HG02759 (cell line): ENCODE measurements at regions not wholly inside any gene's neighbourhood (a gene's known extent, or its start where the extent isn't known, plus 50 kb on each side); places are given as distances from the start of the nearest gene placed in this dataset.

ENCODE experiments used
- ATAC-seq: cut with Tn5 transposase; IDR thresholded peaks from one replicate; pipeline ENCODE4 v1.9.1; 2021; ENCODE audit warnings: mild to moderate bottlenecking, moderate library complexity; ENCODE audit not compliant: unreplicated experiment

DNA sequence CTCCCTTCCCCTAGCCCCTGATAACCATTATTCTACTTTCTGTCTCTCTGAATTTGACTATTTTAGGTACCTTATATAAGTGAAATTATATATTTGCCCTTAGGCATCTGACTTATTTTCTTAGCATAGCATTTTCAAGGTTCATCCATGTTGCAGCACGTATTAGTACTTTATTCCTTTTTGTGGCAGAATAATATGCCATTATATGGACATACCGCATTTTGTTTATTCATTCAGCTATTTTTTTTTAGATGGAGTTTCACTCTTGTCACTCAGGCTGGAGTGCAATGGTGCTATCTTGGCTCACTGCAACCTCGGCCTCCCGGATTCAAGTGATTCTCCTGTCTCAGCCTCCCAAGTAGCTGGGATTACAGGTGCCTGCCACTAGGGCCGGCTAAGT, 326.2 kb upstream of the PLXNA2 start:
- no peak for ATAC-seq

DNA sequence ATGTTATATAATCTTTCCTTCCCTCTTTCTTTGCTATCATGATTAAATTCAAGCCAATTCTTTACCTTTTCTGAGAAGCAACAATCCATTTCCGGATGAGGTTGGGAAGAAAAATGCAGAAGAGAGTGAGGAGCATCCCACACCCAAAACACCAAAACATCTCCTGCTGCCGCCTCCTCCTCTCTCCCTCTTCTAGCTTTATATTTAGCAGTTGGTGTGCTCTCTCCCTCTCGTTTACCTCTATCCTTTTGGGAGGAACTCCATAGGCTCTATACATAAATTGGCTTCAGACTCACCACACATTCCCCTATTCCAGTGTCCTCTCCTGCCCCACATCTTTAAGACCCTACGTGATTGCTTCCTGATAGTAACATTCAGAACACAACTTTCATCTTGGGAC, 332.2 kb upstream of the PLXNA2 start:
- no peak for ATAC-seq

DNA sequence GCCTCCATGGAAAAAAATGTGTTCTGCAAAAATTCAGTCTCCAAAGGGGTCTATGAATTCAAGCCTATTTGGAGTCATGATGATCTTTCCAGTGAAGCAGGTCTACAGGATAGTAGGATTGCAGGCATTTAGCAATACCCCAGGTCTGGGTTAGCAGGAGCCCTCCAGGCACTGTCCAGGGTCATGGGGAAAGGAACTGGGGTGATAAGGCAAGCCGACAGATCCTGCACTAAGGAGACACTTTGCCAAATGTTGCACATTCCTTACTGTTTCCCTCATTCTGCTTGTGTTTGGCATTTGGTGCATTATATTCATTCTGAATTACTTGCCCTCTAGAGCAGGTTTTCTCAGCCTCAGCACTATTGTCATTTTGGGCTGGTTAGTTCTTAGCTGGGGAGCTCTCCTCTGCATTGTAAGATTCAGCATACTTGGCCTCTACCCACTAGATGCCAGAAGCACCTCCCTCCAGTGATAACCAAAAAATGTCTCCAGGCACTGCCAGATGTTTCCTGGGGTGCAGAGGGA, 333.3 kb upstream of the PLXNA2 start:
- ATAC-seq, result no peak

DNA sequence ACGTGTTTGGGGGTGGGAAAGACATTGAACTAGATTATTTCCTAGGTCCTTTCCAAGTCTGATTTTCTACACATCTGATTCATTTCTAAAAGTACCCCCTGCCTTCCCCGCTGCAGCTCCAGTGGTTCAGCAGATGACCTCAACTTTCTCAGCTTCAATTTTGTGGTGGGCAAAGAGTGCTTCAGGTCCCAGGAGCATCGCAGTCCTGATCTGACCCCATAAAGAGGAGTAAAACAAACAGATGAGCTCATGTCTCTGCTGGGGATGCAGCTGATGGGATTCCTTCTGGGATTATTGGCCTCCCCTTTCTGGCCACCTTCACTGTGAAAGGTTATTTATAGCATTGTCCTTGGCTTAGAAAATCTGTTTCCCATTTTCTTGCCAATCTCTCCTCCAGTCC, 337.0 kb upstream of the PLXNA2 start:
- ATAC-seq, result no peak

GRCh38 chr1:208581667-208582066, 337.5 kb upstream of the PLXNA2 start:
- ATAC-seq, result no peak

- ATAC-seq, result no peak
Observed at GRCh38 chr1:208584167-208584755, 340.1 kb upstream of the PLXNA2 start.

DNA sequence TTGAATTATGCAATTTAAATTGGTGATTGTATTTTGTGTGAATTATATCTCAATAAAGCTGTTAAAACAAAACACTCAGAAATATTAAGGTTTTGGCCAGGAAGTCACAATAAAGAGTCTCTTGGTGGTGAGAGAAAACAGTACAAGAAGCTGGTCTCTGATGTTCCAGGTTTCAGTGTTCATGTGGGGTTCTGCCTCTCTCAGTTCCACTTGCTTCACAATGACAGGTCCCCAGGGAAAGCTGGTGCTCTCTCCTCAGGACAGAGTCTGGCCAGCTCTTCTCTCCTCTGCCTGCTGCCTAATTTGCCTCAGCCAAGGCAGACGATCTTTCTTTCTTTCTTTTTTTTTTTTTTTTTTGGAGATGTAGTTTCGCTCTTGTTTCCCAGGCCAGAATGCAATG, 342.9 kb upstream of the PLXNA2 start:
- peak; percentile 96 for ATAC-seq

GRCh38 chr1:208593306-208594006, 349.3 kb upstream of the PLXNA2 start:
- ATAC-seq, result no peak

- ATAC-seq, result no peak
Observed at GRCh38 chr1:208595236-208595635, 351.1 kb upstream of the PLXNA2 start.

DNA sequence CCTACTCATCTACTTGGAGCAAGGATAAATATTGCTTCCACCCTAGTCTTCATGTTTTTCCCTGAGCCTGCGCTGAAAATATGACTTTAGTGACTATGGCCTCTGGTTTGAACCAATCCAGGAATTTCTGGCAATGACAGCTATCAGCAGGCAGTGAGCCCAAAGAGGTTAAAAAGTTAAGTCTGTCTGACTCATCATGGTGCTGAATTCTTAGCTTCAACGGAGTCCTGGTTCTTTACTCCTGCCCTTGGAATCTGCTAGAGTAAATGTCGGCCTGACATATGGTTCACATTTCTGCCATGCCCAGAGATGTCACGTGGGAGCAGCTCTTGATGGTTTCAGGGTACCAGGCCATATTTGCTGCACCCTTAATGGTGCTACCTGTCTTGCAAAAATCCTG, 351.6 kb upstream of the PLXNA2 start:
- no peak for ATAC-seq

DNA sequence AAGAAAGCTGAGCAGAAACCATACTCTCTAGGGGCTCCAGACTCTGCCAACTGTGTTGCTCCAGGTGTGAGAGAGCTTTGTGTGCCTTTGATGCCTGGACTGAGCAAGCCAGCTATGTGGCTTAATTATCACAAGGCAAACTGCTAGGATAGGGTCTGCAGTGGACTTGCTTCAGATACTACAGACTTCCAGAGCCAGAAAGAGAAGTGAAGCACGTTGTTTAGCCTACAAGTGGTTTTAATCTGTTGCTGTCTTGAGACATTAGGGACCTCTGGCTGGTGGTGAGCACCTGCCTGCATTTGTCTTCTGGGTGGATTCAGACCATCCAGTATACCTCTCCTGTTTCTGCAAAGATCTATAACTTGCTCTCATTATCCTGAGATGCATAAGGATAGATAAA, 353.4 kb upstream of the PLXNA2 start:
- ATAC-seq, result no peak

- ATAC-seq, result no peak
Observed at GRCh38 chr1:208598021-208598420, 353.8 kb upstream of the PLXNA2 start.

DNA sequence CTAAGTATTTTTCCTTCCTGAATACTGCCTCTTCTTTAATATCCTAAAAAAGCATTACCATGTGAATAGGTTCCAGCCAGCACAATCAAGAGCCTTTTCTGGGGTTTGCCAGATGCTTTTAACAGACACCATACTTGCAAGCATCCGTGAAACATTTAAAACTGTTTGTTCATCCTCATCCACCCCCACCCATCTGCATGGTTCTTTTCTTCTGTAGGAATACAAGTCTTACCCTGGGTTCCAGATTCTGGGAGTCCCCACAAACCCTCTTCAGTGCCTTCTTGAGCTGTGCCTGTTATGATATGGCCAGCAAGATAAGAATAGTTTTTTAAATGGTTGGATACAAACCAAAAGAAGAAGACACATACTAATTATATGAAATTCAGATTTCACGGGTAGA, 354.9 kb upstream of the PLXNA2 start:
- ATAC-seq, result no peak

DNA sequence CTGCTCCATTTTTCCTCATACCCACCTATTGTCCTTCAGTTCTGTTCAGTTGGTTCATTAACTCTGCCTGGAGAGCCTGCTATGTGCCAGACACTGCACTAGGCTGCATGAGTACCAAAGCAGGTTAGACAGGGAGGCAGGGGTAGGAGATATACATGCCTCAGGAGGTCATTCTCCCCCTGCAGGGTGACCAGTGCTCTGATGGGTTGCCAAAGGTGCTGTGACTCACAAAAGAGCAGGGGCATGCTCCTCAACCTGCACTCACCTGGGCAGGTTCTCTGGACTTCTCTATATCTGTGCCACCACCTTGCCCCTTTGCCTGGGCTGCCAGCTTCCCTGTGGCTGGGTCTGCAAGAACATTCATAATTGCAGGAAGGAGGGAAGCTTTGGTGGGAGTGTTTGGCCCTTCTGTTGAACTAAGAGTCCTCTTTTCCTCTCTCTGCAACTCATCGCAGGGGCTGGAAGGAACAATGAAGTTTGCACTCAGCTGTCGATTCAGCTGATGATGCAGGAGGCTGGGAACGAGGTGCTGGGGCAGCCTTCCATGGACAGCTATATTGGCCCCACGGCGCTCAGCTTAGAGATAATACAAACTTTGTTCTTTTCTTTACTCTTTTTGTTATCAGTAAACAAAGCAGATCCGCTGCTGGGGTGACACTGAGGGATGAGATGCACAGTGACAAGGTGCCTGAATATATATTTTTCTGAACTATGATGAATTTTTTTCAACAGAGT, 356.4 kb upstream of the PLXNA2 start:
- no peak for ATAC-seq

- no peak for ATAC-seq
Observed at GRCh38 chr1:208601561-208601960, 357.4 kb upstream of the PLXNA2 start.

GRCh38 chr1:208603721-208604120, 359.5 kb upstream of the PLXNA2 start:
- ATAC-seq, result no peak

- peak; percentile 96 for ATAC-seq
Observed at GRCh38 chr1:208604295-208604694, 360.1 kb upstream of the PLXNA2 start.

DNA sequence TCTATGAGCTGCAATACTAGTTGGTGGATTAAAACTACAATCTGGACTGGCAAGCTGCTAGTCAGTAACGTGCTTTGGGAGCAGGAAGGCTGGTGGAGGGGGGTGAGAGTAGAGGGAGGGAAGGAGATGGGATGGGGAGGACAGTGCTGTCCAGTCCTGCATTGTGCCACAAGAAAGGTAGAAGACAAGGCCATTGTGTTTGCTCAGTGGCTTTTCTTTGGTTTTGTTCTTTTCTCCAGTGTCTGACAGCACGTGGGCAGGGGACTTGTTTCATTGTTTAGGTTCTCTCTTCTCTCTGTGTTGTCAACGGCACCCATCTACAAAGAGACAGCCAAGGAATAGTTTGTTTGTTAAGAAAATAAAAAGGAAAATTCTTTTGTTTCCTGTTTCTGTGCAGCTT, 362.8 kb upstream of the PLXNA2 start:
- no peak for ATAC-seq

GRCh38 chr1:208607616-208608015, 363.4 kb upstream of the PLXNA2 start:
- no peak for ATAC-seq

DNA sequence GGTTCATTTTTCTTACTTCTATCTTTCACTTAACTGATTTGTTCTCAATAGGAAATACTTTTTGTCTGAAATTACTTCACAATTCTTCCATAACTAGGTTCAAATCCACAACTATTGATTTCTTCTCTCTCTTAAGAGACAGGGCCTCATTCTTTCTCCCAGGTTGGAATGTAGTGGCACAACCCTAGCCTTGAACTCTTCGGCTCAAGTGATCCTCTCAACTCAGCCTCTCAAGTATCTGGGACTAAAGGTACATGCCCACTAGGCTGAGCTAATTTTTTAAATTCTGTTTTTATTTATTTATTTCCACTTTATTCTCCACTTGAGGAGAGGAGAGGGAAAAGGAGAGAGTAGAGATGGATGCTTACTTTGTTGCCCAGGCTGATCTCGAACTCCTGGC, 370.4 kb upstream of the PLXNA2 start:
- no peak for ATAC-seq

DNA sequence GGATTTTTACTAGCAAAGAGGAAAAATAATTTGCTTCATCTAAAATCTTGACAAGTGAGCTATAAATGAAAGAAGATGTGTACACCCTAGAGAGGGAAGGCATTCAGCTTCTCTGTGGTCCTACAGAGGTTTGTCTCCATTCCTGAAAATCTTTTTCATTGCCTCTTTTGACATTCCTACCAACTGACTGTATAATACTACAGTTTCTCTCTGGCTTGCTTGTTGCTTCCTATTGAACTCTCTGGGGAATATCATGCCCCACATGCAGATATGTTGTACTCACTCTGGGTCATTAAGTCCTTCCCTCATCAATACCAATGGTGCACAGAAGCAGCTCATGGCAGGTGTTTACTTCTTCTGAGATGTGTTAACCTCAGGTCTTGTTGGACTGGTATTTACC, 371.2 kb upstream of the PLXNA2 start:
- no peak for ATAC-seq

DNA sequence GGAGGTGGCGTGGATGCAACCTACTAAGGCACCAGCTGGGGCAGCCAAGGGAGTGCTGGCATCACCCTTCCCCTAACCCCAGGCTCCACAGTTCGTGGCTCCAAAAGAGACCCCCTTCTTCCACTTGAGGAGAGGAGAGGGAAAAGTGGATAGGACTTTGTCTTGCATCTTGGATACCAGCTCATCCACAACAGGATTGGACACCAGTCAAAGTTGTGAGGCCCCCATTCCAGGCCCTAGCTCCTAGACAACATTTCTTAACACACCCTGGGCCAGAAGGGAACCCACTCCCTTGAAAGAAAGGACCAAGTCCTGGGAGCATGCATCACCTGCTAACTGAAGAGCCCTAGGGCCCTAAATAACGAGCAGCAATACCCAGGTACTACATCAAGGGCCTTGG, 372.6 kb upstream of the PLXNA2 start:
- no peak for ATAC-seq
